ENCODE measurements at regions not wholly inside any gene's neighbourhood (a gene's known extent, or its start where the extent isn't known, plus 50 kb on each side); places are given as distances from the start of the nearest gene placed in this dataset.

DNA sequence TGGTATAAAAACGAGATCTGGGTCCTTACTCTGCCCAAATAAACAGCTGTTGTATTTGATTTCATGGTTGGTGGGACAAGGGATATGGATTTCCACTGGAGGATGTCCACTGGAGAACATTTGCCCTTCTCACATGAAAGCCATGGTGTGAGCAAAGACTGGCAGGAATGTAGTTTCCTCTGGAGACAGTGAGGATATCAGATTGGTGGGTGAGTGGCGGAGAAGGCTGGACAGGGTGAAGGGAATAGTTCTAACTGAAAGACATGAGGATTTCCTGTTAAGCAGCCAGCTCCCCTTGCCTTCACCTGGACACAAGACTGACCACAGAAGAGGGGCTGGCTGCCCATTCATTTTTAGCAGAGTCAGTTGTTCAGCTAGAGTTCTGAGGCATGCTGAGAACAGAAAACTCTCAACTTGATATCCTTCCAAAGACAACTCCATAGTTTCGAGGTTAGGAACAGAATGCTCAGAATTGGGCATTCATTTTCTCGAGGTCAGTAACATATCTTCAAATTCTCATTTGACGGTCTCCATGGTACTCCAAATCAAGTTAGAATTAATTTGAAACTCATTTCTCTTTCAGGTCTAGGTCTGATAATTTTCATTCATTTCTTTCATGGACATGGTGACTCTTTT is 365.7 kb downstream of the LRIG3 start:
- DNase-seq: no peak

DNA sequence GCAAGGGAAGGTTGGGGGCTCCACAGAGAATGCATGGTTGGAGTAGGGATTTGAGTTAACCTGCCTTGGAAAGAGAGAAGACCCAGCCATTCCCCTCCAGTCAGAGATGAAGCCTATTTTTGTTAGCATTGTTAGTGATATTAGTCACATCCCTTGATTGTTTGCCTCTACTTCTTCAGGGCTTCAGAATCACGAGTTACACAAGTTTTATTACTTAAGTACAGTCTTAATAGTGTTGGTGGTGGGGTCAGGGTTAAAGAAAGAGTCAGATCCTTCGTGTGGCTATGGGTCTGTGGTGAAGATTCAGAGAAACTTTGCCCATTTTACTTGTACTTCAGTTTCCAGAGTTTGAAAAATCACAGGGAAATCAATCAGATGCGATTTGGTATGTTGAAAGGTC is 363.1 kb downstream of the LRIG3 start:
- DNase-seq: no peak

DNA sequence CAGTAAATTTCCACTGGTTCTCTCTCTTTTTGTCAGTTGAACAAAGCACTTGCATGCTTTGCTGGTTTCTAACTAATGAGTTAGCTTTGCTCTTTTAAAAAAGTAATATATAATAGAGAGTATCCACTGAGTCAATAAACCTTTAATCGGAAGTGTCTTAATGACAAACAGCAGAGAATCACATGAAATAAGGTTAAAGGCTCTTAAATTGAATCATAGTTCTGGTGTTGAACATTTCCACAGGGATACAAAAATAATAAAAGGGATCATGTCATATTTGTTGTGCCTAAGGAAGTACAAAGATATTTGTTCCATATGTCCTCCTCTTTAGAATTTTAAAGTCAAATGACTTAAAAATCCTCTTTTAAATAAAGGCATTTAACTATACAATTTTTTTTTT is 362.6 kb downstream of the LRIG3 start:
- no peak for DNase-seq

DNA sequence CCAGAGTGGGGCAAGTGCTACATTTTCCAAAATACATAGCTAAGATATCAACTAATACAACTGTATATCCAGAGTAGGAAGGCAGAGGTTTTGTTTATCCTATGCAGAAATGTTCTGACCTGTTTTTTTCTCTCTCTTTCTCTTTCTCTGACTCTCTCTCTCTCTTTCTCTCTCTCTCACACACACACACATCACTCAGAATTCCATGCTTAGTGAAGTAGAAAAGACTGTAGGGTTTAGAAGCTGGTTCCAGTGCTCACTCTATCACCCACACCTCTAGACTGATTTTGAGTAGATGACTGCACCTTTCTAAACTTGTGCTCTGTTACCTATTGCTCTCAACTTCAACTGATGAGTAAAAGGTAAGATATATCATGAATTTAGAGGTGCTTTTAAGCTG is 356.7 kb downstream of the LRIG3 start:
- no peak for DNase-seq

GRCh38 chr12:58564721-58565120 is 355.6 kb downstream of the LRIG3 start:
- no peak for DNase-seq

- no peak for DNase-seq
Measured at GRCh38 chr12:58566599-58566998, 353.7 kb downstream of the LRIG3 start.

DNA sequence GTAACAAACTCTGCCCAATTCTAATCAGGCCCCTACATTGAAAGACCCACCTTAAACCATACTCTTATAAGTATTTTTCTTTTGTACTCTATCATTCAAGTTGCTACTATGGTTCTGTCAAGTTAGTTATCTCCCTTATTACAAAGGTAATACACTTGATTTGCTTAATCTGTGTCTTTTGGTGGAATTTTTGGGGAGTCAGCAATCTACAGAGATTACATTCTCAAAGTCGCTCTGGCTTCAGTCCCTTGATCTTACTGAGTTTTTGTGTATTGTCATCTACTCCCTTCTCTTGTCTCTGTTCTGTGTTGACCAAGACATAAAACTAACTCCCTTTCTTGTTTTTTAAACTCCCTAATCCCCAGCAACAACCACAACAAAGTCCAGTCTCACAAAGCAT is 353.1 kb downstream of the LRIG3 start:
- DNase-seq: no peak

DNA sequence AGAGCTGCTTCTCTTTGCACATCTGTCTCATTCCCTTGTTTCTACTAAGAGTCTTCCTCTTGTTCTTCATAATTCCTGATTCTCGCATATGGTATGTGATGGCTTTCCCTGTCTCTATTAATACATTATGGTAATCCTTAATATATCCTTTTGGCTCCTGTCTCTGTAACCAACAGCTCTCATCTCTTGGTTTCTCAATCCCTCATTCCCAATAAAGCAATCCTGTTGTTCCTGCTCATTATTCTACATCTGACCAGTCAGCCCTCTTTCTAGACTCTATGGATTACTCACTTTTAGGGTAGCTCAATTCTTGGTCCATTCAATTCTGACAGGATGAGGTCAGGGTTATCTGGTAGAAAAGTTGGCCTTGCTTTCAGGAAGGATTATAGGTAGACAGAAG is 349.9 kb downstream of the LRIG3 start:
- no peak for DNase-seq

GRCh38 chr12:58575256-58575655 is 345.0 kb downstream of the LRIG3 start:
- DNase-seq: no peak

GRCh38 chr12:58576081-58576480 is 344.2 kb downstream of the LRIG3 start:
- DNase-seq: no peak

- no peak for DNase-seq
Measured at GRCh38 chr12:58576916-58577315, 343.4 kb downstream of the LRIG3 start.

DNA sequence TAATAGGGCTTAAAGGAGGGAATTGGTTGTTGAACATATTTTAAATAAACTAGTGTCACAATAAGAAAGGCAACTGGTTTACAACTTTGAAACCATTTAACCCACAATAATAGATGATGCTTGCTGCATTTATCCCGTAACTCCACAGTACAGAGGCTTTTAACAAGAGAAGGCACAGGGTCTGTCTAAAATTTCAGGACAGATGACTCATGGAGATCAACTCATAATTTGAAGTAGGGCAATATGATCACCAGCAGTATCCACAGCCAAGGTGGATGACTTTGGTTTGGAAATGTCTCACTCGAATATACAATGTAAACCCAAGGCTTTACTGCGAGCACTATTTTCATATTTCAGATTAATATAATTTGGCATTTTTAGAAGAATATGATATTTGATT is 340.2 kb downstream of the LRIG3 start:
- no peak for DNase-seq

DNA sequence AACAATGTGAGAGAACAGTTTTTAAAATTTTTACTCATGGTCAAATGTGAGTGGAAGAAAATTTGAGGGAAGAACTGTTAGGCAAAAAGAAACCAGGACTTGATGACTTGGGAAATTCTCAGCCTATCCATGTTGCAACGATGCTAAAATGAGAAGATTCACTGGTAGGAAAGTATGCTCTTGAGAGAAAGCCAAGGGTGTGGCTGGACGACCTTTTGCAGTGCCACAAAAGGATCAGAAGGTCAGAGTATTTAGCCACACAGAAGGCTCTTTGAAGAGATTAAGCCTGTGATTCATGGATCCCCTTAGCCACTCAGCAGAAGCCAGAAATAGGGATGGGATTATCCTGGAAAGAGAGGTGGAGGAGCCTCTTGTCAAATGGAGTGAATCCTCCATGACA is 336.8 kb downstream of the LRIG3 start:
- DNase-seq: no peak

DNA sequence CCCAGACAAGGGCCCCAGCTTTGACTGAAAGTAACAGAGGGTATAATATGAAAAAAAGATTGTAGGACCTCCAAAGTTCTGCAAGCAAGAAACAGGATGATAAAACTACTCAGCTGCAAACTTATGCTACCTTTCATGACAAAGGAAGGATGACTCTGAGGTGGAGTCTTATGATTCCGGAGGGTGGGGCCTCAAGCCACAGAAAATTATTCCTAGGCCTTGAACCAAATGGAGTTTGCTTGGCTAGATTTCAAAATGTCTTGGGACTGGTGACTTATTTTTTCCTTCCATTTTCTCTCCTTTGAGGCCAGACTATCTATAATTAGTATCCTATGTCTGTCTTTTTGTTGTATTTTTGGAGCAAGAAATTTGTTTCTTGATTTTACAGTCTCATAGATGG is 336.4 kb downstream of the LRIG3 start:
- no peak for DNase-seq

- no peak for DNase-seq
Measured at GRCh38 chr12:58584880-58585279, 335.4 kb downstream of the LRIG3 start.

DNA sequence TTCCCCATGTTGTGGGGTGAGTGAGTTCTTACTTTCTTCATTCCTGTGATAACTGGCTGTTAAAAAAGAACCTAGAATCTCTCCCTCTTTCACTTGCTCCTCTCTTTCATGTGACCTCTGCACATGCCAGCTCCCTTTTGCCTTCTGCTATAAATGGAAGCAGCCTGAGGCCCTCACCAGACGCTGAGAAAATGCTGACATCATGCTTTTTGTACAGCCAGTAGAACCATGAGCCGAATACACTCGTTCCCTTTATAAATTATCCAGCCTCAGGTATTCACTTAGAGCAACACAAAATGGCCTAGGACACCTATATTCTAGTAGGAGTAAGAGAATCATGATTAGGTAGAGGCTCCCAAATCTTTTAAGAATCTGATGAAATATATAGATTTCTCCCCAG is 333.5 kb downstream of the LRIG3 start:
- DNase-seq: no peak

DNA sequence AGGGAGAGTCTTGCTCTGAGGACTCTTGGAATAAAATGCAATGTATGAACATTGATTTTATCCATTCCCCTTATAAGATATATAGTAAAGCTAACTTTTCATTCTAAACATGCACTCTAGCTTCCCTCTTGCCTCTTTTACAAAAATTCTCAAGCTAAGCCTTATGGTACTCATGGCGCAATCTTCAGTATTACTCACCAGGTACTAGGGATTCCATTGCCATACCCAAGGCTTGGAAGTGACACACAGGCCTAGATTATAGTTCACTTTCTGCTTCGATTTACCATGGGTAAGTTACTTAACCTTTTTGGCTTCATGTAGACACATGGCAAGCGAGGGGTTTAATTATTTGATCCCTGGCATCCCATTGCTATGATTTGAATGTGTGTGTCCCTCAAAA is 331.5 kb downstream of the LRIG3 start:
- no peak for DNase-seq

DNA sequence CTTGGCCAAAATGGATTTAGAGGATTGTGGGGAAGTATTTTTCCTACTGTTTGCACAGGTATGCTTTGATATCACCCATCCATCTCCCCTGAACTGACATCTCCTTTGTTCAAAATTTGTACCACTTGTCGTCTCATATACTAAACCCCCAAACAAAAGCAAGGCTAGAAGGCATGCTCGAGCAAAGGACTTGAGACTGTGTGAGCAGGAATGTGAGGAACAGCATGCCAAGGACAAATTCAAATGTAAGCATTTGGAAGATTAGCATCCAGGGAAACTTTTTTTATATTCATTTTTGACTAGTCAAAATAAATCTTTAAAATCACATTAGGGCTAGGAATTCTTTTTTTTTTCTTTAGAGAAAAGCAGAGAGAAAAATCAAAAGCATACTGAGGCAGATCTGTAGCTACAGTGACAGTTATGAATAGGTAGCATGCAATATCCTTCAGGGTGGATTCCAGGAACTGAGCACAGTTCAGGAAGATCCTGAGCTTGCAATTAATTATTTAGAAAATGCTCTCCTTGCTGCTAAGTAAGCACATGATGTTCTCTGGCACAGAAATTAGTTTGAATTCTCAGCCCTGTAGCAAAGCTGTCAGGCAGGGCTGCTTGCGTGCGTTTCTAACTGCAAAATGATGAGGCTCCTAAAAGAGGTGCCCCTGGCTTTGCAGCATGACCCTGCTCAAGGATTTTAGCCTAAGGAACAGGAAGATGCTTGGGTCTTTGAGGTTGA is 327.7 kb downstream of the LRIG3 start:
- no peak for DNase-seq

DNA sequence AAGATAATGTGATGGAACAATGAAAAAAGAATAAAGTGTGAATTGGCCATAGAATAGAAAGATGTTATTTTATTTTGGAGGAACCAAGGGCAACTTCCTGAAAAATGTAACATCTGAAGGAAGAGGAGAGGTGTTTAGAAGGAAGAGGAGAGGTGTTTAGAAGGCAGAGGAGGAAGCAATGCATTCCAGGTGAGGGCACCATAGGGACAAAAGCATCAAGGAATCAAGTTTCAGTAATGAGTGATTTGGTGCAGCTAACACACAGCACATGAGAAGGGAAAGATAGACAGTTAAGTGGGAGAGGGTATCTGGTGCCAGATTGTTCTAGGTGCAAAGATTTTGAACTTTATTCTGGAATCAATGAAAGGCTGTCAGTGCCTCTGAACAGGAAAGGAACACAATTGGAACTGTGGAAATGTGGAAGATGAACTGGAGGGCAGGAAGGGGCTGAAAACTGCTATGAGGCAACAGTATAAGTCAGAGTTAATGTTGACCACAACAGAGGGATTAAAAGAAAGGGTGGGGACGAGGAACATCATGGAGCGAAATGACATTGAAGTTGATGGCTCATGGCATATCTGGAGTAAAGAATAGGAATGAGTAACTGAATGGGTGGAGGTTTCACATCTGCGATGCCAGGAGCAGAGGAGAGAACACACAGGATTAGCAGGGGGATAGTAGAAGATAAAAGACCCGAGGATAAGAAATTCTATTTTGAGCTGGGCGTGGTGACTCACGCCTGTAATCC is 326.6 kb downstream of the LRIG3 start:
- no peak for DNase-seq

DNA sequence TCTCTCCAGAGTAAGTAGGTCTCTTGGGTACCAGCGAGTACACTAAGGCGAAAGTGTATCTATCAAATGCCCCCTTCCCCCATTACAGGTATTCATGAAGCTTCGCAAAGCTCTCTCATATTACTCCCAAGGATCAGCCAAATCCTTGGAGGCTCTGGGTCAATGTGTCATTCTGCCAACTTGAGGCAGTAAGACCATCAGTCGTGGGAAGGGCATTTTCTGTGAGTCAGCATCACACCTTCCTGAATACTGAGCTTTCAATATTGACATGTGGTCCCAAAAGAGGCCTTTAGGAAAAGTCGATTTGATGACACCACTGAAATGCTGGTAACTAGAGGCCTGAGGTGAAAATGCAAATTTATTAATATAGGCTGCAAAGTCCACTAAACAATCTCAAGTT is 323.9 kb downstream of the LRIG3 start:
- no peak for DNase-seq

DNA sequence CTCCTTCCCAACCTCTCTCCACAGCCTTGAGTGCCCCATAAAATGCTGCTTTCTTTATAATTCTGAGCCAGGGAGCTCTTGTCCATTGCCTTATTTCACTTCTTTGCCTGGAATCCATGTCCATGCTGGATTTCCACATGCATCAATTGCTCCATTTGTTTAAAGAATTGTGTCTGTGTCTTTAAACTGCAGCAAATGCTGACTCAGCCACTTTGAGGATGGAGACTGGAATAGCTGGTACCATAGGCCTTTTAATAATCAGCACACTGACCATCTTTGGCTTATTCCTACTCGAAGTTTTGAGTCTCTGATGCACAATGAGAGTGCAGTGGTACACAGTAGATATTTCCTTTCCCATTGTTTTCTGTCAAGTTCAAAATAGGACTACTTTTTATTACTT is 318.8 kb downstream of the LRIG3 start:
- DNase-seq: no peak

DNA sequence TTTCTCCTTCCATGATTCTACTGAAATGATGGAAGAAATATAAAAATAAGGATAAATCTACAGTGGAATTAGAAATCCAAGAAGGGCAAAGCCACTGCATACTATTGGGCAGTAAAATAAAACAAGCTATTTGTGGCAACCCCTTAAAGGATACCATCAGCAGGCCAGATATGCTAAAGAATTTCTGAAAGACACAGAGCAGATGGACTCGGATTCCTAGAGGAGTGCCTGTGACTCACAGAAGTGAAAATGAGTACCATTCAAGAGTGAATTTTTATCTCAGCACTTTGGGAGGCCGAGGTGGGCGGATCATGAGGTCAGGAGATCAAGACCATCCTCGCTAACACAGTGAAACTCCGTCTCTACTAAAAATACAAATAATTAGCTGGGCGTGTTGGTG is 318.1 kb downstream of the LRIG3 start:
- no peak for DNase-seq

GRCh38 chr12:58602736-58603135 is 317.6 kb downstream of the LRIG3 start:
- no peak for DNase-seq

GRCh38 chr12:58607805-58608204 is 312.5 kb downstream of the LRIG3 start:
- no peak for DNase-seq
